Thyroid gland (tissue), 4 donors: ENCODE measurements at regions not wholly inside any gene's neighbourhood (a gene's known extent, or its start where the extent isn't known, plus 50 kb on each side); places are given as distances from the start of the nearest gene placed in this dataset.

Experiments
- CTCF ChIP-seq, 6 experiments: fragments of 200-600 bp in 3 of 6; fragments of 450-650 bp in 3 of 6; sonication (generic) in 3 of 6; IDR thresholded peaks; one replicate each; pipeline ENCODE4 v1.5.1; 2016 to 2019; ENCODE audit warnings: antibody characterized with exemption in 6 of 6, mild to moderate bottlenecking in 2 of 6, inconsistent platforms in 1 of 6, moderate library complexity in 1 of 6
- POLR2A ChIP-seq, 2 donors: fragments of 450-650 bp; IDR thresholded peaks; one replicate each; pipeline ENCODE4 v1.6.1; 2017; ENCODE audit warnings: antibody characterized with exemption in 2 of 2, mild to moderate bottlenecking in 2 of 2, moderate library complexity in 1 of 2

DNA sequence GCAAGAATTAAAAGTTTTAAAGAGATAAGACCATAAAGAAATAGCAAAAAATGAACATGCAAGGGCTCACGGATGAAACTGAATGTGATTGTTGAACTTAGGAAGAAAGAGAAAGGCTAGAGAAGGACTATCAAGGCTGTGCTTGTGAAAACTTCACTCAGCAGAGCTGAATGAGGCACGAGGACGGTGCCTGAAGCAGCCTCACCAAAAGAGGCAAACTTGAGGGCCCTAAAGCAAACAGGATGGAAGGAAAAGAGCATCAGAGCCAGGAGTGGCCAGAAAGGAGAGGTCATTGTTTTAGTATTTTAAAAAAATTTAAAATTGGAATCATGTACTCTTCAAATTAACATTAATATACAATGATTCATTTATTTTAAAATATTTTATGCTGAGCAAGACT is 191.2 kb upstream of the SOX14 start:
- TF ChIP-seq CTCF (IDR thresholded peaks at IDR 0.05) (no peak), POLR2A (IDR thresholded peaks at IDR 0.05) (no peak)
